Stimulated activated CD8-positive, alpha-beta memory T cell treated with anti-CD3 and anti-CD28 coated beads, Interleukin-4, amount 100 ng/mL, for 48 hours (primary cell): ENCODE measurements at regions not wholly inside any gene's neighbourhood (a gene's known extent, or its start where the extent isn't known, plus 50 kb on each side); places are given as distances from the start of the nearest gene placed in this dataset.

Experiments used
- DNase-seq: peaks from one replicate; pipeline ENCODE4 v3.0.0-alpha.2; 2020

DNA sequence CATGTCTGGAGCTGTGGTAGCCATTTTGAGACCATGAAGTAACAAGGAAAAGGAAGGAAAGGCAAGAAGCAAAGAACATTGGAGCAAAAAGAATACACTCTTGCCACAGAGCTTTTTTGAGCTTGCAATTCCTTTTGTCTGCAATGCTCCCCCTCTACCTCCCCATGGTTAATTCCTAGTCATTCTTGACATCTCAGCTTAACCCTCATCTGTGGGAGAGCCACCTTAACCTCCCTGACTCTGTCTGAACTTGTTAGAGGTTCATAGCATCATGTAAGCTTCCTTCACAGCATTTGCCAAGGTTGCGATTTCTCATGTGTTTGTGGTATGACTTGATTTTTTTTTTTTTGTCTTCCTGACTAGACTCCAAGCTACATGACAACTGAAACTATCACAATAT is 564.1 kb upstream of the PLXNA2 start:
- no peak for DNase-seq

DNA sequence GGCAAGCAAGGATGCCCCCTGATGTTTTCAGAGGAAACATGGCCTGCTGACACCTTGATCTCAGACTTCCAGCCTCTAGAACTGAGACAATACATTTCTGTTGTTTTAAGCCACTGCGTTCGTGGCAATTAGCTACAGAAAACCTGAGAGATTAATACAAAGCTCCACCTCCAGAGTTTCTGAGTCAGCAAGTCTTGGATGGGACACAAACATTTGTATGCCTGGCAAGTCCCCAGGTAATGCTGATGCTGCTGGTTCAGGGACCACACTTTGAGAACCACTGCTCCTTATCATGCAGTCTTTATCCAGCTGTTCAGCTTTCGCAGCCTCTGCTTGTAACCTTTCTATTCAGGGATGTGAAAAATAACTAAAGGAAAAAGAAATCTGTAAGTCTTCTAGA is 565.7 kb upstream of the PLXNA2 start:
- no peak for DNase-seq

DNA sequence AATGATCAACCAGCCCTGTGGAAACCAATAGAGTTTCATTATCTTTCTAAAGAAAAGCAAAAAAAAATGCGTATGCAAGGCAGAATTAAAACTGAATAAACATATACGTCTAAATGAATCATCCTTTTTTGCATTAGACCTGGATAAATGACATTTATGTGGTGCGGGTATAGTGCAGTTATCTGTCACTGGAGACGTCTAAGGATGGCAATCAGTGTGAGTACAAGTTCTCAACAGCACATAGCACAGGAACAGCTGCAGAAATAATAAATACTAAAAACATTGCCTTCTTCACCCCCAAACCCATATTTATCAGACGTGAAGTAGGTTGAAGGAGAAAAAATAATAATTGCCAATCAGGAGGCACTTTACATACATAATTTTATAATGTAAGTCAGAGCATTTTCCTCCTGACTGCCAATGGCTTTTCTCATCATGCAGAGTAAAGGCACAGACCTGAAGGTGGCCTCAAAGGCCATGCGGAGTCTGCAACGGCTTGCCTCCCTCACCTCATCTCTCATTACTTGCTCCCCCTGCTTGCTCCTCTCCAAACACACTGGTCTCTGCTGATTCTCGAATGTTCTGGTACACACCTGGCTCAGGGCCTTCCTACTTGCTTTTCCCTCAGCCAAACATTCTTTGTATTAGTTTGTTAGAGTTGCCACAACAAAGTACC is 574.7 kb upstream of the PLXNA2 start:
- DNase-seq: no peak

DNA sequence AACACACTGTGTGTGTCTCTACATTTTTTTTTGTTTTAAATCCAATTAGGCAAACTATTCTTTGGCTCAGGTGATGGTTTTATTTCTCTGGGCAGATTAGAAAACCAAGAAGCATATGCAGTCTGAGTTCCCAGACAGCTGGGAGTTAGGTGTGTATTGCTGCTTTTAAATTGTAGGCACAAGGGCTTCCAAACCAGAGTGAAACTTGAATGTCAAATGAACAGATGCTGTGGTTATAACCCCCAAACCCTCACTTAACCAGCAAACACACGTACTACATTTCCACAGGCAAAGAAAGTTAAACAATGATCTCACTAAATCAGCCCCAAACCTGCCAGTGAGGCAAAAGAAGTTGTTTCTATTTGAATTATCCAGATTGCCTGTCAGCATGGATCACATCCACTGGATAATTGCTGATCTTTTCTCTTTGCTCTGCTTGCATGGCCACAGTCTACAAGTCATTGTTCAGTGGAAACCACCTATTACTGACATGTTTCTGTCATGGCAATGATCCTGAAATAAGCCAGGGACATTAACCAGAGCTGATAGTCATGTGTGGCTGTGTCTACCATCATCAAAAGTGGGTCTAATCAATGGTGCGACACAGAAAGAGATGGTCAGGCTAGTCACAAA is 576.5 kb upstream of the PLXNA2 start:
- DNase-seq: no peak

DNA sequence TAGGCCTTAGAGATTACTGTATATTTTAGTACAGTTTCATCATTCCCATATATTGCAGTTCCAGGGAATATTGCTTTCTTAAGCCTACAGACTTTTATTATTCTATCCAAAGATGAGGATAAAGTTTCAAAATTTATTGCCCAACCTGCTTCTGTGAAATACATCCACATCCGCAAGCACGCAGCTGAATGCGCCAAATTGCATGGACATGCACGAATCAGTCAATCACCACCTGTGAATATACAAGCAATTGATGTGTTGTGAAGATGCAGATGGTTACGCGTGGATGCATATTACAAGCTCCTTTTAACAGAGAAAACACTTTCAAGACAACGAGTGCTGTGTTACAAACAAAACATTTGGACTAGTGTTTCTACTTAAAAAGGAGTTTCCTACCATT is 577.8 kb upstream of the PLXNA2 start:
- DNase-seq: no peak

DNA sequence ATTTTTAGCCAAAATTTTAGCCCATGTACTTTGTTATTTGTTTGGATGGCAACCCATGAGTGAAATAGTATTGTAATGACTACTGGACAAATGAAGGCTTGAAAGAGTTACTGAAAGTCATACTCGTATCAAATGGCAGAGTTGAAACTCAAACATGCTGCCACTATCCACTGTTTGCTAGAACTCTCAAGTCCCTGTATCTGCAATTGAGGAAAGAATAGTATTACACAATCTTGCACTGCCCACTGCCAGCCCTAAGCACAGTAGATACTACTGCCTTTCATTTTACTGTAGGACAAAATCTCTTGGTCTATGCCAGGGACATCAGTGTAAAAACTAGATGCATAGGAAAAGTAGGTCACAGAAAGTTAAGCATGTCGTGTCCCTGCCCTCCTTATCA is 581.1 kb upstream of the PLXNA2 start:
- no peak for DNase-seq

DNA sequence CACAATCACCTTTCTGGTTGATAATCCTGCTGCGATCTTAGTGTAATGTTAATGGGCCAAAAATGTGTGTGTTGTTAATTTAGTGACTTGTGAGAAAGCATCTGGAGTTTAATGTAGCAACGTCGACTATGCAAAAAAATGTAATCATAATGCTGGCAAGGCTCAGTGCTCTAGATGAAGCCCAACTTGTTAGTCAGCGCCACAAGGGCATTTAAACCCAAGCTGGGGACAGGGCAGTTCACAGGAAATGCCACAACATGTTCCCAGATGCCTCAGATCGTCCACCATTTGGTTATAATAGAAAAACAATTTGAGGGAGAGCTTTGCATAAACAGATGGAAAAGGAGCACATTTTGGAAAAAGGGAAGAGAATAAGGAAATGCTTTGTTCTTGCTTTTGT is 585.4 kb upstream of the PLXNA2 start:
- DNase-seq: no peak

DNA sequence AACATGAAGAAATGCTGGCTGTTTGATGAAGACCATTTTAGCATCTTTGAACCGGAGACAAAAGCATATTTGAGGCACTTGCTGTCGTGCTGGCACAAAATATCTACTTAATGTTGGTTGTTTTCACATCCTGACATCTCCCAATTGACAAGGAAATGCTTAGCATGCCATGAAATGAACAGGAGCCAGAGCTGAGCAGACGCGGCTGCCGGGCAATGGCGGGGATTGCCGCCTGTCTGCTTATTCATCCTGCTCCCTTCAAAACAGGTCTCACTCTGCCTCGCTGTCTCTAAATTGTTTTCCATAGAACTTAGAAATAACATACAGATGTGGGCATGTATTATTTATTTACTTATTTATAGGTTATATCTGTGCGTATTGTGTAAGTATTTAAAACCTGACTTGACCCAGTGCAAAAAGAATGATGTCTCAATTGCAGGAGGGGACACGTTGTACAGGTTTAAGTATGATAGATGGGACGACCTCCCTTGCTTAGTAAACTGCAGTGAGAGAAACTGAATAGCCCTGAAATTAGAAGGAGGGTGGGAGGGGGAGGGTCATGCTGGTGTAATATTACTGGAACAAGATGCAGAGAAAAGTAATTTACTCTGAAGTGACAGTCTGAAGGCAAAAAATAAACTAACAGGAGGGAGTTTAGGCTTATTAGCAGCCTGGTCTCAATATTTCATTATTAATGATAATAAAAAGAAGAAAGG is 590.4 kb upstream of the PLXNA2 start:
- no peak for DNase-seq

DNA sequence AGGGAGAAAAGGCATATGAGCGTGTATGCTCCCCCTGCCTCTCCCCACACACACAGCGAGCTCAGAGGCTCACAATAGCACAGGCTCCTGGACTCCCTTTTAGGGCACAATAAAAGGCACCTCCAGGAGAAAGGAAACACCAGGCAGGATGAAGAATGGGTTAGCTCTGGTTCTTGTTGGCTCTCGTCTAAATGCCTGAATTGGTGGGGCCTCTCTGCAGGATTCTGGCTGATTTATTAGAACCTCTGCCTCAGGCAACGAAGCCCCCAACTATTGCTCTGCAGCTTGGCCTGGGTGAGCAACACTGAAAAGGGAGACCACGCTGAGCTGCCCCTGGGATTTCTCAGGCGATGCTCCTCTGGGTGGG is 590.9 kb upstream of the PLXNA2 start:
- DNase-seq: no peak

DNA sequence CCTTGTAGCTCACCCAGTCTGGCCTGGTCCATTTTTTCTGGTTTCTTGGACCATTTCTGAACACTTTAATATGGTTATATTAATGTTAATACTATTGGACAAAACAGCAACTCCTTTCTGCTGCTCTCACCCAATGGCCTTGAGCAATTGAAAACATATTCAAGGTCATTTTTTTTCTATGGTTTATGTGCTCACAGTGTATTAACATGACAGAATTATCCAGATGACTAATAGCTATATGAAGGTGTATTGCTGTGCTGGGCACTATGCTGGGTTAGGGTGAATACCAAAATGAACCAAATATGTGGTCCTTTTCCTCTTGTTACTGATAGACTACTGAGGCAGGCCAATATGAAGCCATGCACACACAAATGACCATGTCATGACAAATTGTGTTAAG is 591.6 kb upstream of the PLXNA2 start:
- DNase-seq: no peak

DNA sequence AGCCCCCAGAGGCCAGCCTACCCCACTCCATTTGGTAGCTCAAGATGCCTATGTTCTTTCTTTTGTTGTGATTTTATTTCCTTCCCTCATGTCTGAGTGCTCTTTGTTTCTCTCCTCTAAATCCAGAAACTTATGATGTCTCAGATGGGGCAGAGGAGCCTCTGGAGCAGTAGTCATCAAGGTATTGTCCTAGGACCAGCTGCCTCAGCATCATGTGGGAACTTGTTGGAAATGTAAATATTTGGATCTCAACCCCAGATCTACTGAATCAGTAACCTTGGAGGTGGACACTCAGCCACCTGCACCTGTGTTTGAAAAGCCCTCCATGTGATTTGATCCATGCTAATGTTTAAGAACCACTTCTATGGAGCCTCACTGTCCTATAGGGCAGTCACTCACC is 593.1 kb upstream of the PLXNA2 start:
- no peak for DNase-seq

DNA sequence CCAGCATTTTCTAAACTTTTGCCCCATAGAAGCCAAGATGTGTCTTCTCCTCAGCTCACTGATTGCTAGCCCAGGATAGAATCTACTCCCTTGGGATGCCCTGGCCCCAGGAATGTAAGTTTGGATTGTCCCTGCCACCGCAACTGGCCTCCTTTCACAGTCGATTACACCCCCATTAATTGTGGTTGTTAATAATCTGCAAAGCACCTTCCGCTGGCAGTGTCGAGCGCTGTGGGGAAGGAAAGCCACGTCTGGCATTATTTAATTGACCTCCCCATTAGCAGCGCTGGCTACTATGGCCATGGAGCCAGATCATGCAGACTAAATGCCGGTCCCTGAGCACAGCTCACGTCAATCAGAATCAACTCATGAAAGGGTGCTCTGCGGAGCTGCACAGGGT is 597.3 kb upstream of the PLXNA2 start:
- no peak for DNase-seq

DNA sequence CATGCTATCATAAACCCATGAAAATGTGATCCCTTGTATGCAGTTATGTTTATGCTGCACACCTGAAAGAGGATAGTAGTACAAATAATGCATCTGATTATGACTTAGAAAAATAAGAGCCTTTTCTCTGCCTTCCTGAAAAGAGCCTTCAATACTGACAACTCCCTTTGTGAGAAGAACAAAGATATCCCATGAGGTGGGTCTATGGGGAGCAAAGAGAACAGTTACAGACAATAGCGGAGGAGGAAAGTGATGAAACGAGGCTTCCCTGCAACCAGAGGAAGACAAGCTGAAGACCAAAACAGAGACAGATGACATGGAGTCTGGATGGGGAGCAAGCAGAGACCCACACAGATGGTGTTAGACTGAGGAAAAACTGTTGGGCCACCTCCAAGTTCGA is 598.3 kb upstream of the PLXNA2 start:
- no peak for DNase-seq

DNA sequence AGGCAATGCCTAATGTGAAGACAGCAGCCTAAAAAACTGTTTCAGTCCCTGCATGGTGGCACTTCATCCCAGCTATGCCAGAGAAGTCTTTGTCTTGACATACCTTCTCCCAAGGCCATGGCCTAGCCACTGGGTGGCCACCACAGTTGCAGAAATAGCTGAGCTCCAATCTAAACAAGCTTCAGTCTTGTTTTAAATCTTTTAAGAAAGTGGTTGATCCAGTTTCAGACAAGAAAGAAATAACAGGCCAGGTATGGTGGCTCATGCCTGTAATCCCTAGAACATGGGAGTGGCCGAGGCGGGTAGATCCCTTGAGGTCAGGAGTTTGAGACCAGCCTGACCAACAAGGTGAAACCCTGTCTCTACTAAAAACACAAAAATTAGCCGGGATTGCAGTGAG is 600.0 kb upstream of the PLXNA2 start:
- no peak for DNase-seq

DNA sequence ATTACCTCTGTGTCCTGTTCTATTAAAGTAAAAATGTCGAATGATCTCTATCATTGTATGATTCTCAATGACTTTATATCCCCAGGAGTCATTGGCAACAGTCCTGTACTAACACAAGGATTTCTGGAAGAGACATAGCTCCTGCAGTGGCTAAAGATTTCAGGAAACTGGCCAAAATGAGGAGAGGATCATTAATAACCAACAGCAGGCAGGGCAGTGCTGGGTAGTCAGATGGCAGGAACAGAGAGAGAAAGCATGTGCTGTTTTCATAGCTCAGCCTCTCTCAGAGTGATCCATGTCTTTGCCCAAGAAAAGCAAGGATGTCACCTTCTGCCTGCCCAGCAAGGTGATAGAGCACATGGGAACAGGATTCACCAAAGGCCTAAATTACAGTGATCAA is 604.7 kb upstream of the PLXNA2 start:
- DNase-seq: no peak

DNA sequence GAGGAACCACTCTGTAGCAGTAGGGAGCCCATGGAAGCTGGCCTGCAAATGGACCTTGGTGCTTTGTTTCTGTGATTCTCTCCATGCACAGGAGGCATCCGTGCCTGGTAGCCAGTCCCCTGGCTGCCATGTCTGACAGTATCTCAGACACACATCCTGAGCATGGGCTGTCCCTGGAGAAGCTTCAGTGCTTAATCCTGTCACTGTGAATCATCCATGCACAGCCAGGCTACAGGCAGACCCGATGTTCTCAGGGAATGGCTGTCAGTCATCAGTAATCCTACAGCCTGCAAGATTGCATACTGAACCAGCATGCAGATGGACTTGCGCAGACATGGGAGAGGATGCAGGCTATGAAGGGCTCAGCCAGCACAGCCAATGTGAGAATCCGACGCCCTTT is 606.3 kb upstream of the PLXNA2 start:
- DNase-seq: no peak

DNA sequence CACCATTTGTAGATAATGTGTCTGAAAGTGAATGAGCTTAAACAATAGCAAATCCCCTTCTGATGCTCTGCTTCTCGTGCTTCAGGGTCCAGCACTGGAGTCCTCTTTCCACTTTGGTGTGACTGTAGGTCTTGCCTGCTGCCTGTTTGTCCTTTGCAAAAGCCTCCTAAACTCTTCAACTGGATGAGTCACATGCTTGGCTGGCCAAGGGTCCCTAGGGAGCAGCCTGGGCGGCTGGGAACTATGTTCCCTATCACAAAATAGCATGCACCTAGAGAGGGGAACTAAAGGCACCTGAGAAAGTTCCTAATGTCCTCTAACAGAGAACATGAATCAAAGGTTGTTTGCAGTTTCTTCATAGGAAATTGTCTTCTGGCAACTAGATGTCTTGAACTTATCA is 607.2 kb upstream of the PLXNA2 start:
- no peak for DNase-seq

DNA sequence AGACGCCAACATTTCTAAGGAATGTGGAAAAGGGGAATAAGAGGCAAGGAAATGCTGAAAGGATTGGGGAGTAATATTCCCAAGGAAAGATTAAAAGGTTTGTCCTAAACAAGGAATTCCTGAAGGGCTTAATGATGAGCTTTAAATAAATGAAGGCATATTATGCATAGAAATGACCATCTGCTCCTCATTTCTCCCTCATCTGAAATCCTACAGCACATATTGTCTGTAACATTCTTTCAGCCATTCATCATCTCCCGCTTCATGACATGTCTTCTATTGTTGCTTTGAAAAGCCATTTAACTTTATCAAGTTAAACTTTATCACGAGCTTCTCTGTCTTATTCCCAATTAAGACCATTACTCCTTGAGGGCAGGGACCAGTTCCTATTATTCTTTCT is 608.7 kb upstream of the PLXNA2 start:
- DNase-seq: no peak

DNA sequence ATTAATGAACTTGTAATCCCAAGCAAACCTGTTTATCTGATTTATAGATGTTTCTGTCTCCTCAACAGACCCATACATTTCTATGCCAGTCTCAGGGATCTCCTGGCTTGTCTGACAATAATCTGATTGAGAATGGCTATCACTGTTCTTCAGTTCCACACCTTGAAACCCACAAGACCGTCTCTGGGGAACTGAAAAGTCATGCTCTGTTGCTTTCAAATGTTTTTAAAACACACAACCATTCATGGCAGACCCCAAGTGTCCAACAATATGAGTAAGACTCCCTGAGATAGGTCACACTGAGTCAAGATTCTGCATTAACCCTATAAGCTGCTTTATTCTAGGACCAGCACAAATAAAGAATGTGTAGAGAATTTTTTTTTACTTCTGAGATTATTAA is 611.2 kb upstream of the PLXNA2 start:
- no peak for DNase-seq

DNA sequence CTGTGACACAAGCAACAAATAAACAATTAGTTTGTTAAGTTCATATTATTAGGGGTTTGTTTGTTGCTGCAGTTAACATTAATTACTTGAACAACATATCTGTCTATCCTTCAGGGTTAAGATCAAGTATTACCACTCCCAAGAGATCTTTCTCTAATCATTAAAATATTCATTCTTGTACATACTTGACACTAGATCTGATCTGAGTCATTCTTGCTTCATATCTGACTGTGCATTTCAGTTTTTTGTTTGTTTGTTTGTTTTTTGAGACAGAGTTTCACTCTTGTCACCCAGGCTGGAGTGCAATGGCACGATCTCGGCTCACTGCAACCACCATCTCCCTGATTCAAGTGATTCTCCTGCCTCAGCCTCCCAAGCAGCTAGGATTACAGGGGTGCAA is 613.3 kb upstream of the PLXNA2 start:
- DNase-seq: no peak

DNA sequence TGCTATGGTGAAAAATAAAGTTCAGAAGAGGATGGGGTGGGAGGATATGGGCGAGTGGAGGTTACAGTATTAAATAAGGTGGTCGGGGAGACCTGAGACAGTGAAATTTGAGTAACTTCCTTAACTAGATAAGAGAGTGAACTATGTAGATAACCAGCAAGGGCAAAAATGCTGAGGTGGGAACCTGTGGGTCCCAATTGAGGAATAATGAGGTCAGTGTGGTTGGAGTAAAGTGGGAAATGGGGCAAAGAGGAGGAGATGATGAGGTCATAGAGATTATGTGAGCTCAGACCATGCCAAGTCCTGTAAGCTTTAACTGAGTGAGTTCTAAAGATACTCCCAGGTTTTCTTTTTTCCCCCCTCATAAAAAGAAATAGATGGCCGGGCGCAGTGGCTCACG is 614.6 kb upstream of the PLXNA2 start:
- DNase-seq: no peak

DNA sequence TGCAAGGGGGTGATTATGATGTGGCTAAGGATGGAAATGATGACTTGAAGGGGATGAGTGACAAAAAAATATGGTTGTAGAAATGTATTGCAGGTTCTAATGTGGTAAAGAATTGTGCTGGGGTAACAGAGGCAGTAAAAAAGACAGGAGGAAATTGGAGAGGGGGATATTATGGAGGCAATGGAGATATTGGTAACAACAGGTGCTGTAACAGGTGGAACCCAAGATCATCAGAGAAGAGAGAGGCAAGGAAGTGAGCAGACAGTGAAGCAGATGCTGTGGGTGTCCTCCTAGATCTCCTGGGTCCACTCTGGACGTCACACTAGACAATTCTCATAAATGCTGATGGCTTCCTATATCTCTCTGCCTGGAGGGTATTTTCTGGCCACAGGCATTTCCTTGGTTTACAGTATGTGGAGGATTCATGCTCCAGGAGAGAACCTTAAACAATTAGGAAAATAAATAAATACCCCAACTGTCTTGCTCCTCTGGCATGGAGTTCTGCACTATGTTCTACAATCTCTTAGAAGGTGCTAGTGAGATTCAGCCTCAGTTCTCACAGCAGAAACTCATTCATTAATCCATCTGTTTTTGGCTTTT is 620.3 kb upstream of the PLXNA2 start:
- DNase-seq: no peak

DNA sequence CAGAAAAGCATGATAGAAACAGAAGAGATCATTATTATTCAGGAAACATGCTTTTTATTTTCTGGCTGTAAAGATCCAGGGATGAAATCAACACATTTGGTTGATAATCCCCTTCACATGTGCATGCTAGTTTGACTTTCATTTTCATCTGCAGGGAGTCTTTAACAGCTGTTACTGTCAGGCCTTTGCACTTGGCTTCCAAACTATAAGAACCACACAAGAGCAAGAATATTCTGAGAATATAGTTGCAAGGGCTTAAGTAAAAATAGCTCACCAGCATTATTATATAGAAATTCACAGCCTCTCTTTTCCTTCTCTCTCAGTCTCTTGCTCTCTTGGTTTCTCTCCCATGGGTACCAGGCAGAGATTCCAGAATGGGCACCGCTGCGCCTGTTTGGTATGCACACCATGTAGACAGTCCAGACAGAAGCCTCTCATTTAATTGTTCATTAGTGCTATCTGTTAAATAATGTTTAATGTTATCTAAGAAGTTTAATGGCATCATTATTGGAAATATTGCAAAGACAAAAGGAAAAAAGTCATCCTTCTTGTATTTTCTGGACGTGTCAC is 622.3 kb upstream of the PLXNA2 start:
- DNase-seq: no peak

DNA sequence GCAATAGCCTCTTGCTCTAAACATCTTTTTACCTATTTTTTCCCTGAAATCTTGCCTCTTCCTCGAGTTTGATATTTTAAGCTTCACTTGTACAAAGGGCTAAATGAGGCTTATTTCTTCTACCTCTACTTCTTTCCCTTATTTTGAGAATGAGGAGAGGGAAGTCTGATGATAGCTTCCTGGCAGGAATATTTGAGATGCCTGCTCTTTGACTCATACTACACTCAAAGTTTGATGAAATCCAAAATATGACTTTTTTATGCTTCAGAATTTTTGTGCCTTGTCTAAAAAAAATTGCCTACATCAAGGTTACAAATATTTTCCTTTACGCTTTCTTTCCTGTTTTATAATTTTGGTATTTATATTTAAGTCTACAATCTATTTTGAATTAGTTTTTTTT is 624.4 kb upstream of the PLXNA2 start:
- no peak for DNase-seq
